HL-60 (cell line): ENCODE measurements at regions not wholly inside any gene's neighbourhood (a gene's known extent, or its start where the extent isn't known, plus 50 kb on each side); places are given as distances from the start of the nearest gene placed in this dataset.

Source experiments
- CTCF ChIP-seq: IDR thresholded peaks from one replicate; pipeline ENCODE4 v1.5.1; 2011; ENCODE audit warnings: low read length, control low read depth, inconsistent platforms; ENCODE audit not compliant: insufficient read depth
- GABPA ChIP-seq: IDR thresholded peaks from 2 replicates; pipeline ENCODE4 v1.6.1; 2012; ENCODE audit warnings: low read depth
- POLR2AphosphoS5 ChIP-seq: IDR thresholded peaks from 2 replicates; pipeline ENCODE4 v1.6.1; 2012; ENCODE audit warnings: low read depth
- REST ChIP-seq: IDR thresholded peaks from 2 replicates; pipeline ENCODE4 v1.6.1; 2012; ENCODE audit warnings: low read depth; ENCODE audit not compliant: insufficient replicate concordance
- SPI1 ChIP-seq: IDR thresholded peaks from 2 replicates; pipeline ENCODE4 v1.6.1; 2012; ENCODE audit warnings: low read depth, mild to moderate bottlenecking, borderline replicate concordance

DNA sequence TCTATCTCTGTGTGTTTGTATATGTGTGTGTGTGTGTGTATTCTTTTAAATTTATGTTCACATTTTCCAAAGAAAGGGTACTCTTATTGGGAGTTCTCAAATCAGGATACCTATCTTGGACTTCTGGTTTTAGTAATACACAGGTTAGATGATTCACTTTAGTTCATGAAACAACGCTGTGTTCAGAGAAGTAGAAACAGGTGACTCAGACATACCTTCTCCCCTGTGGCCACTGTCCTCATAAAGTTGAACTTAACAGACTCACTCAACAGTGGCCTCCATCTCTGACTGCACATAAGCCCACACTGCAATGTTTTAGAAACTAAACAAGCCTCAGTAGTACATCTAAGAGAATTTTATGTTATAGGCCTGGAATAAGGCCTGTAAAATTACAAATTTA lies 566.6 kb upstream of the VRK2 start:
- TF ChIP-seq CTCF (no peak), POLR2AphosphoS5 (no peak), GABPA (no peak), REST (no peak), SPI1 (no peak)
